ENCODE measurements at regions not wholly inside any gene's neighbourhood (a gene's known extent, or its start where the extent isn't known, plus 50 kb on each side); places are given as distances from the start of the nearest gene placed in this dataset.
A peak's percentile ranks its signal among the peaks of the same experiment; 100 is the strongest.

DNA sequence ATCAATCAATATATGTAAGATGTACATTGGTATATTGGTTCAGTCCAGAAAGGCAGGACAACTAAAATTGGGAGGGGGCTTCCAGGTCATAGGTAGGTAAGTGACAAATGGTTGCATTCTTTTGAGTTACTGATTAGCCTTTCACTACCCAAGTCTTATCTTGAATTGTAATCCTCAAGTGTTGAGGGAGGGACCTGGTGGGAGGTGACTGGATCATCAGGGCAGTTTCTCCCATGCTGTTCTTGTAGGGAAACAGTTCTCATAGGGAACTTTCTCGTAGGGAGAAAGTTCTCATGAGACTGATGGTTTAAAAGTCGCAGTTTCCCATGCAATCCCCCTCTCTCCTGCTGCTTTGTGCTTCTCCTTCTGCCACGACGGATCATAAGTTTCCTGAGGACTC is 809.2 kb downstream of the KCNT2 start:
- H2AFZ ChIP-seq (ENCODE audit: insufficient read depth, low read length, poor library complexity), result no peak overlapping the region
- no peaks in the 10 kb centered on the region for H3K79me2 ChIP-seq (ENCODE audit: control insufficient read depth, insufficient read depth, low read length, poor library complexity)
- no peak overlapping the region for H3K4ac ChIP-seq (ENCODE audit: low read depth, low read length)
- no peaks in the 10 kb centered on the region for H3K36me3 ChIP-seq (ENCODE audit: control insufficient read depth in 1 of 2, insufficient read depth in 2 of 2, low read length in 2 of 2)
- no peaks in the 10 kb centered on the region for H3K27me3 ChIP-seq (ENCODE audit: insufficient read depth, low read length)
- no peak for DNase-seq
- H3K27ac ChIP-seq (ENCODE audit: low read depth, low read length), result no peak overlapping the region
- no peak overlapping the region for H4K12ac ChIP-seq (ENCODE audit: low read depth, low read length)
- H3K14ac ChIP-seq (ENCODE audit: low read length), result no peak overlapping the region
- no peaks in the 10 kb centered on the region for H3K4me1 ChIP-seq (ENCODE audit: control insufficient read depth in 1 of 2, insufficient read depth in 2 of 2, low read length in 2 of 2)
- no peaks in the 10 kb centered on the region for H3K9me3 ChIP-seq (ENCODE audit: insufficient read depth, low read depth, low read length)
- H2BK12ac ChIP-seq (ENCODE audit: low read length), result no peak overlapping the region
- no peak overlapping the region for H3K4me3 ChIP-seq (ENCODE audit: low read depth, low read length)
- H4K91ac ChIP-seq (ENCODE audit: low read depth, low read length), result no peak overlapping the region
- H2BK120ac ChIP-seq (ENCODE audit: insufficient read depth, low read length, poor library complexity), result no peak overlapping the region
- no peak overlapping the region for H3K4me2 ChIP-seq (ENCODE audit: low read length)
- no peak overlapping the region for H2AK5ac ChIP-seq (ENCODE audit: low read length)
- H4K8ac ChIP-seq (ENCODE audit: low read depth, low read length), result no peak overlapping the region
- no peak overlapping the region for H3K18ac ChIP-seq (ENCODE audit: low read length)
- H3K23ac ChIP-seq (ENCODE audit: low read length), result no peak overlapping the region
- no peaks in the 10 kb centered on the region for H3K79me1 ChIP-seq (ENCODE audit: low read length)
- no peak overlapping the region for H2BK5ac ChIP-seq (ENCODE audit: low read depth, low read length, poor library complexity)
- no peak overlapping the region for H3K9ac ChIP-seq (ENCODE audit: low read length)
- no CpG with 5 or more reads among the region's 4 CpGs for WGBS (ENCODE audit: extremely low coverage, insufficient coverage, insufficient read length)

DNA sequence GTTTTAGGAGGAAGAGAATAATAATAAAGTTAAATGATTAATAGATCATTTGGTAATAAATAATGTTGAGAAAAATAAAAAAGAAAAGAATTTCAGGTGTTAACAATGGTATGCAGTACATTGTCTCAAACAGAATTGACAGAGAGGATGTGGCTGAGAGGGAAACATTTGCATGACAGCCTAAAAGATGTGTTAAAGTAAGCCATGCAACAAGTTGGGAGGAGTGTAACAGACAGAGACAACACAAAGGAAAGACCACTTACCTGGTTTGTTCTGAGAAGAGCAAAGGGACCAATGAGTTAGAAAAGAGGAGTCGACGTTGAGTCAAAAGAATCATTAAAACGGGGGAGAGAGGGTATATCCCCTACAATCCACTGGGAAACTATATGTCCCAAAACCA is 814.0 kb downstream of the KCNT2 start:
- Histone ChIP-seq H2AK5ac (ENCODE audit: low read length) (no peak overlapping the region), H3K36me3 (ENCODE audit: control insufficient read depth in 1 of 2, insufficient read depth in 2 of 2, low read length in 2 of 2) (no peaks in the 10 kb centered on the region), H3K4ac (ENCODE audit: low read depth, low read length) (no peak overlapping the region), H3K18ac (ENCODE audit: low read length) (no peak overlapping the region), H3K79me1 (ENCODE audit: low read length) (no peaks in the 10 kb centered on the region), H2BK12ac (ENCODE audit: low read length) (no peak overlapping the region), H3K14ac (ENCODE audit: low read length) (no peak overlapping the region), H3K23ac (ENCODE audit: low read length) (no peak overlapping the region), H2BK5ac (ENCODE audit: low read depth, low read length, poor library complexity) (no peak overlapping the region), H3K27me3 (ENCODE audit: insufficient read depth, low read length) (no peaks in the 10 kb centered on the region), H2AFZ (ENCODE audit: insufficient read depth, low read length, poor library complexity) (no peak overlapping the region), H3K4me2 (ENCODE audit: low read length) (no peak overlapping the region), H4K91ac (ENCODE audit: low read depth, low read length) (no peak overlapping the region), H3K79me2 (ENCODE audit: control insufficient read depth, insufficient read depth, low read length, poor library complexity) (no peaks in the 10 kb centered on the region), H3K9me3 (ENCODE audit: insufficient read depth, low read depth, low read length) (no peaks in the 10 kb centered on the region), H3K4me1 (ENCODE audit: control insufficient read depth in 1 of 2, insufficient read depth in 2 of 2, low read length in 2 of 2) (peaks cover 0 to 3% of the 10 kb centered on the region in 2 experiments), H2BK120ac (ENCODE audit: insufficient read depth, low read length, poor library complexity) (no peak overlapping the region), H3K27ac (ENCODE audit: low read depth, low read length) (no peak overlapping the region), H3K9ac (ENCODE audit: low read length) (no peak overlapping the region), H3K4me3 (ENCODE audit: low read depth, low read length) (no peak overlapping the region), H4K12ac (ENCODE audit: low read depth, low read length) (no peak overlapping the region), H4K8ac (ENCODE audit: low read depth, low read length) (no peak overlapping the region)
- DNase-seq, result no peak
- no CpG with 5 or more reads among the region's 3 CpGs for WGBS (ENCODE audit: extremely low coverage, insufficient coverage, insufficient read length)

DNA sequence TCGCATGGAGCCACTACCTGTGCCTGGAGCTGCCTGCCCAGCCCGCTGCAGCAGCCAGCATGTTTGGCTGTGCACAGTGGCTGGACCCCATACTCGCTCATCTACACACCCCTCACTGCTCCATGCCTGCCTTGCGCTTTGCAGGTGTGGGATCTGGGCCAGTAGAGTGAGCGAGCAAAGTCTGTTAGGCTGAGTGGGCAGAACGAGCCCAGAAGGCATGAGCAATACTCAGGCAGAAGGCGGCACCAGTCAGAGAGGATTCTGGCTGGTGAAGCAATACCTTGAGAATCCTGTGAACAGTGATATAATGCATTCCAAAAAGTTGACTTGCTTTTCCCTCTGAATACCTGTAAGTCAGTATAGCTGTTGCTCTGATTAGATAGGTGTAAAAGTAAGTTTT is 816.4 kb downstream of the KCNT2 start:
- H3K27me3 ChIP-seq (ENCODE audit: insufficient read depth, low read length), result no peaks in the 10 kb centered on the region
- H3K79me1 ChIP-seq (ENCODE audit: low read length), result no peaks in the 10 kb centered on the region
- H3K18ac ChIP-seq (ENCODE audit: low read length), result no peak overlapping the region
- no peaks in the 10 kb centered on the region for H3K36me3 ChIP-seq (ENCODE audit: control insufficient read depth in 1 of 2, insufficient read depth in 2 of 2, low read length in 2 of 2)
- H3K9me3 ChIP-seq (ENCODE audit: insufficient read depth, low read depth, low read length), result no peaks in the 10 kb centered on the region
- H3K27ac ChIP-seq (ENCODE audit: low read depth, low read length), result no peak overlapping the region
- no peak overlapping the region for H3K4me2 ChIP-seq (ENCODE audit: low read length)
- H3K9ac ChIP-seq (ENCODE audit: low read length), result no peak overlapping the region
- H2AK5ac ChIP-seq (ENCODE audit: low read length), result no peak overlapping the region
- no peak overlapping the region for H2AFZ ChIP-seq (ENCODE audit: insufficient read depth, low read length, poor library complexity)
- H3K4ac ChIP-seq (ENCODE audit: low read depth, low read length), result no peak overlapping the region
- peaks cover 0 to 3% of the 10 kb centered on the region in 2 experiments for H3K4me1 ChIP-seq (ENCODE audit: control insufficient read depth in 1 of 2, insufficient read depth in 2 of 2, low read length in 2 of 2)
- no peak overlapping the region for H3K14ac ChIP-seq (ENCODE audit: low read length)
- peak; percentile 58 to 85 for DNase-seq
- H2BK120ac ChIP-seq (ENCODE audit: insufficient read depth, low read length, poor library complexity), result no peak overlapping the region
- WGBS (ENCODE audit: extremely low coverage, insufficient coverage, insufficient read length), result no CpG with 5 or more reads among the region's 7 CpGs
- H2BK12ac ChIP-seq (ENCODE audit: low read length), result no peak overlapping the region
- H3K23ac ChIP-seq (ENCODE audit: low read length), result no peak overlapping the region
- no peak overlapping the region for H4K91ac ChIP-seq (ENCODE audit: low read depth, low read length)
- no peak overlapping the region for H4K8ac ChIP-seq (ENCODE audit: low read depth, low read length)
- no peak overlapping the region for H2BK5ac ChIP-seq (ENCODE audit: low read depth, low read length, poor library complexity)
- no peaks in the 10 kb centered on the region for H3K79me2 ChIP-seq (ENCODE audit: control insufficient read depth, insufficient read depth, low read length, poor library complexity)
- H4K12ac ChIP-seq (ENCODE audit: low read depth, low read length), result no peak overlapping the region
- H3K4me3 ChIP-seq (ENCODE audit: low read depth, low read length), result no peak overlapping the region

DNA sequence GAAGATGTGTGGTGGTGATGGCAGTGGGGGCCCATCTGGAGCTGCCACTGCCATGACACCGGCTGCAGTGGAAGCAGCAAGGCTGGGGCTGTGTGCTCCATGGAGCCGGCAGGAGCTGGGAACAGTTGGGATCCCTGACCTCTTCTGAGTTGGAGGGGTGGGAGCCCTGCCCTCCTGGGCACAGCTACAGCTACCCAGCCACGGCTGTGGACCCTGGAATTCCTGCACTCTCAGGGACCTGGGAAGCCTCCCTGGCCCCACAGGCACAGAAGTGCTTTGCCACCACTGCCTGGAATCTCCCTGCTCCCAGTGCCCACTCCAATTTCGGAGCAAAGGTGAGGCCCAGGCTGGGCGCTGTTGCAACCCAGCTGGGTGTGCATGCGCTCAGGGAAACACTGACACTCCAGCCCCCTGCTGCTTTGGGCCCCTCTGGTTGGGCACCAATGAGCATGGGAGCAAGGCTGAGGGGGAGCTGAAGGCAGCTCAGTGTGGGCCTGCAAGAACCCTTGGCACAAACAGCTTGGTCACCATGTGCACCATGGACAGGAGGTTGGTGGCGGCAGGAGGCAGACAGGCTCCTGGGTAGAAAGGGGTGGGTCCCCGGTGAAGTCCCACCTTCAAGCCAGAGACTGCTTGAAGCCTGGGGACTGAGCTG is 817.6 kb downstream of the KCNT2 start:
- no CpG with 5 or more reads among the region's 8 CpGs for WGBS (ENCODE audit: extremely low coverage, insufficient coverage, insufficient read length)

More for the DNA sequence above, 817.6 kb downstream of the KCNT2 start:
- Histone ChIP-seq H3K27ac (ENCODE audit: low read depth, low read length) (no peak overlapping the region), H3K4me2 (ENCODE audit: low read length) (no peak overlapping the region), H4K8ac (ENCODE audit: low read depth, low read length) (no peak overlapping the region), H3K36me3 (ENCODE audit: control insufficient read depth in 1 of 2, insufficient read depth in 2 of 2, low read length in 2 of 2) (no peaks in the 10 kb centered on the region), H3K23ac (ENCODE audit: low read length) (no peak overlapping the region), H3K4me3 (ENCODE audit: low read depth, low read length) (no peak overlapping the region), H4K12ac (ENCODE audit: low read depth, low read length) (no peak overlapping the region), H3K79me2 (ENCODE audit: control insufficient read depth, insufficient read depth, low read length, poor library complexity) (no peaks in the 10 kb centered on the region), H4K91ac (ENCODE audit: low read depth, low read length) (no peak overlapping the region), H3K27me3 (ENCODE audit: insufficient read depth, low read length) (no peaks in the 10 kb centered on the region), H3K18ac (ENCODE audit: low read length) (no peak overlapping the region), H2AK5ac (ENCODE audit: low read length) (no peak overlapping the region), H2BK5ac (ENCODE audit: low read depth, low read length, poor library complexity) (no peak overlapping the region), H3K9ac (ENCODE audit: low read length) (no peak overlapping the region), H3K79me1 (ENCODE audit: low read length) (no peaks in the 10 kb centered on the region), H2BK120ac (ENCODE audit: insufficient read depth, low read length, poor library complexity) (no peak overlapping the region), H2BK12ac (ENCODE audit: low read length) (no peak overlapping the region), H2AFZ (ENCODE audit: insufficient read depth, low read length, poor library complexity) (no peak overlapping the region), H3K4me1 (ENCODE audit: control insufficient read depth in 1 of 2, insufficient read depth in 2 of 2, low read length in 2 of 2) (peaks cover 0 to 3% of the 10 kb centered on the region in 2 experiments), H3K14ac (ENCODE audit: low read length) (no peak overlapping the region), H3K4ac (ENCODE audit: low read depth, low read length) (no peak overlapping the region), H3K9me3 (ENCODE audit: insufficient read depth, low read depth, low read length) (no peaks in the 10 kb centered on the region)
- no peak for DNase-seq
